Glutamatergic neuron (in vitro differentiated cells): ENCODE measurements at regions not wholly inside any gene's neighbourhood (a gene's known extent, or its start where the extent isn't known, plus 50 kb on each side); places are given as distances from the start of the nearest gene placed in this dataset.
A peak's percentile ranks its signal among the peaks of the same experiment; 100 is the strongest.

Experiments used
- DNase-seq: peaks from one replicate; pipeline ENCODE4 v3.0.0; 2022
- H3K27ac Mint-ChIP-seq: one replicate; pipeline ENCODE4 v1.8.0; 2020; ENCODE audit warnings: mild to moderate bottlenecking, mixed read lengths, inconsistent platforms; ENCODE audit not compliant: unreplicated experiment
- H3K27me3 Mint-ChIP-seq: one replicate; pipeline ENCODE4 v1.8.0; 2020; ENCODE audit warnings: mild to moderate bottlenecking, moderate library complexity, mixed read lengths, inconsistent platforms; ENCODE audit not compliant: unreplicated experiment
- H3K36me3 Mint-ChIP-seq: one replicate; pipeline ENCODE4 v1.8.0; 2020; ENCODE audit warnings: mild to moderate bottlenecking, mixed read lengths, inconsistent platforms; ENCODE audit not compliant: unreplicated experiment
- H3K4me1 Mint-ChIP-seq: one replicate; pipeline ENCODE4 v1.8.0; 2020; ENCODE audit warnings: mild to moderate bottlenecking, low read depth, mixed read lengths, inconsistent platforms; ENCODE audit not compliant: unreplicated experiment
- H3K4me3 Mint-ChIP-seq: one replicate; pipeline ENCODE4 v1.8.0; 2020; ENCODE audit warnings: mild to moderate bottlenecking, mixed read lengths, inconsistent platforms; ENCODE audit not compliant: unreplicated experiment
- H3K9me3 Mint-ChIP-seq: one replicate; pipeline ENCODE4 v1.8.0; 2020; ENCODE audit warnings: mild to moderate bottlenecking, moderate library complexity, mixed read lengths, inconsistent platforms; ENCODE audit not compliant: unreplicated experiment
- CTCF ChIP-seq: fragments of 200-600 bp; sonication (generic); IDR thresholded peaks from one replicate; pipeline ENCODE4 v1.5.0; 2021; ENCODE audit not compliant: partially characterized antibody, unreplicated experiment

DNA sequence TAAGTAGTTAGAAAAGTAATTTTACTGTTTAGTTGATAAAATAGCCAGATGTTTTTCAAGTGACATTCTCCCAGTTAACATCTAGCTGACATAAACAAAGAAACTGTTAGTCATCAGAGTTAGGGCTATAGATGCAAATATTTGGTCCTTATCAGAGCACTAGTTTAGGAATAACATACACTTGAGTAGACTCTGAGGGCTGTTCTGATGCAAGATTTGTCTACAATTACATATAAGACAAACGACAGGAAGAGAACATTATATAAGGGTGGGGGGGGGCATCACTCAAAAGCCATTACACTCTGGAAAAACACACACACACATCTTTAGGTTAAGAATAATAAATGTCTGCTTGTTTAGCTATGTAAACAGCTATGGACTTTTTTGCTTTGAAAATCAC lies 554.4 kb upstream of the LRRTM1 start:
- peaks cover 8% of the 10 kb centered on the region for H3K9me3 Mint-ChIP-seq
- H3K27me3 Mint-ChIP-seq, result peaks cover 4% of the 10 kb centered on the region
- H3K36me3 Mint-ChIP-seq, result no peaks in the 10 kb centered on the region
- no peak overlapping the region for H3K4me3 Mint-ChIP-seq
- no peak for TF ChIP-seq CTCF
- no peak for DNase-seq
- no peak overlapping the region for H3K27ac Mint-ChIP-seq
- H3K4me1 Mint-ChIP-seq, result peaks cover 9% of the 10 kb centered on the region

DNA sequence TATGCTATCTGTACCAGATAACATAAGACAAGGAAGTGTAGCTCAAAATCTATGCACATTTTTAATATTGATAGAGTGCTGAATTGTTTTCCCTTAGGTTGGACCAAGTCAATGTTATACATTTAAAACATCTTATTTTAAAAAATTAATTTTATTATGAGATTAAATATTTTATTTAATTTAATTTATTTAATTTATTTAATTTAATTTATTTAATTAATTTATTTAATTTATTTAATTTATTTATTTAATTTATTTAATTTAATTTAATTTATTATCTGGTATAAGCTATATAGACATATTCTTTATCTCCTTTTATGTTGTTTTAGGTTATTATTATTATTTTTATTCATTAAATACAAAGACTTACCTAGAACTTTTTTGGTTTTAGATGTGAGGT lies 551.7 kb upstream of the LRRTM1 start:
- peaks cover 5% of the 10 kb centered on the region for H3K27me3 Mint-ChIP-seq
- TF ChIP-seq CTCF, result no peak
- no peak overlapping the region for H3K27ac Mint-ChIP-seq

GRCh38 chr2:80854831-80855230 lies 550.3 kb upstream of the LRRTM1 start:
- Mint-ChIP-seq H3K9me3 (peaks cover 7% of the 10 kb centered on the region), H3K36me3 (no peaks in the 10 kb centered on the region), H3K4me3 (no peak overlapping the region), H3K27me3 (peaks cover 5% of the 10 kb centered on the region), H3K4me1 (peaks cover 18% of the 10 kb centered on the region), H3K27ac (no peak overlapping the region)
- DNase-seq, result no peak
- no peak for TF ChIP-seq CTCF

More for the DNA sequence above, 551.7 kb upstream of the LRRTM1 start:
- no peak for DNase-seq
- peaks cover 7% of the 10 kb centered on the region for H3K9me3 Mint-ChIP-seq
- peaks cover 18% of the 10 kb centered on the region for H3K4me1 Mint-ChIP-seq
- H3K36me3 Mint-ChIP-seq, result no peaks in the 10 kb centered on the region
- no peak overlapping the region for H3K4me3 Mint-ChIP-seq

DNA sequence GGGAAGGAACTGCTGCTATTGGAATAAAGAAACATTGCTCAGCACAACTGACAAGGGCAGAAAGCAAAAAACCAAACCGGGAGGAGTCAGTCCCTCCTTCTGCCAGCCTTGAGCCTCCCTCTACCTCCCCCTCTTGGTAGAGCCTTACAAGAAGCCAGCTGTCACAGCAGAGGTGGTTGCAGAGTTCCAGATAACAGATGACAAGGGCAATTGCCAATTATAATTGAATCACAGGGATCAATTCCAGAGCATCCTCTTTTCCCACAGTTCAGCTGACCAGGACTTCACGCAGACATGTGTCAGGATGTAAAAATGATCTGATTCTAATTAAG lies 548.2 kb upstream of the LRRTM1 start:
- no peak for TF ChIP-seq CTCF
- DNase-seq, result peak; percentile 33
- no peak overlapping the region for H3K4me3 Mint-ChIP-seq
- peak overlapping the region; percentile 81 for H3K27ac Mint-ChIP-seq
- H3K27me3 Mint-ChIP-seq, result peaks cover 5% of the 10 kb centered on the region
- H3K36me3 Mint-ChIP-seq, result no peaks in the 10 kb centered on the region
- peaks cover 17% of the 10 kb centered on the region for H3K4me1 Mint-ChIP-seq
- H3K9me3 Mint-ChIP-seq, result peaks cover 7% of the 10 kb centered on the region

DNA sequence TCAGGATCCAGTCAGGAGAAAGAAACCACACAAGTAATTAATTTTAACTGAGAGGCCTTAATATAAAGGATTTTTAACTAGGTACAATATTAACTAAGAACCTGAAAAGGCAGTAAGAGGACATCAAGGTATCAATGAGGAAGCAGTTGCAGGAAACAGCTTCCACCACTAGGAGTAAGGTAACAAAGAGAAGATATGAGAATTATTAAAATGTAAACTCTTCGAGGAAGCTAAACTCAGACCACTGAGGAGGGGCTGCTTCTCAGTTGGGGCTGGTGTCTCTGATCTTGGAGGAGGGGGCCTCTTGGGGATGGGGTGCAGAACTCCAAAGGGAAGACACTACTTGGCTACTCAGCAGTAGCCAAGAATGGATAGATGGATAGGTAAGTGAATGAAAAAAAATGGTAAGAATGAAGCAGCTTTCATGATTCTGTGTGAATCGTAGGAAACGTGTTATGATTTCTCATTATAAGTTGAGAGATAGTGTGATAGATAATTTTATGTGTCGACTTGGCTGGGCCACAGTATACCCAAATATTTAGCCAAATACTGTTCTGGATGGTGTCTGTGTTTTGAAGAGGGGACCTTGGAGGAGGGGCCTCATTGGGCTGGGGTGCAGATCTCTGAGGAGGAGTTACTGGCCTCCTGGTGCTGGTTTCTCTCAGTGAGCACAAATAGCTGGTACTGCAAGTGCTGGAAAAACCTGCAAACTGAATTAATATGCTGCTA lies 547.7 kb upstream of the LRRTM1 start:
- Mint-ChIP-seq H3K9me3 (peaks cover 7% of the 10 kb centered on the region), H3K36me3 (no peaks in the 10 kb centered on the region), H3K4me3 (peak overlapping the region; percentile 14), H3K27me3 (peaks cover 5% of the 10 kb centered on the region), H3K4me1 (peaks cover 17% of the 10 kb centered on the region), H3K27ac (peak overlapping the region; percentile 81)
- no peak for DNase-seq
- peak; percentile 45 for TF ChIP-seq CTCF
